GM21825 (cell line): ENCODE measurements at regions not wholly inside any gene's neighbourhood (a gene's known extent, or its start where the extent isn't known, plus 50 kb on each side); places are given as distances from the start of the nearest gene placed in this dataset.

Source experiments
- ATAC-seq: cut with Tn5 transposase; IDR thresholded peaks from one replicate; pipeline ENCODE4 v1.9.1; 2021; ENCODE audit warnings: mild to moderate bottlenecking, moderate library complexity; ENCODE audit not compliant: unreplicated experiment

- ATAC-seq, result no peak
These were observed 67.1 kb upstream of the TRIM2 start for GRCh38 chr4:153137159-153137558.

GRCh38 chr4:153137677-153138630 lies 66.3 kb upstream of the TRIM2 start:
- no peak for ATAC-seq

- no peak for ATAC-seq
These were observed 65.5 kb upstream of the TRIM2 start for GRCh38 chr4:153138736-153139135.

GRCh38 chr4:153140294-153140693 lies 63.9 kb upstream of the TRIM2 start:
- no peak for ATAC-seq

GRCh38 chr4:153141238-153141637 lies 63.0 kb upstream of the TRIM2 start:
- ATAC-seq, result no peak

- ATAC-seq, result no peak
These were observed 61.4 kb upstream of the TRIM2 start for GRCh38 chr4:153142700-153143438.

GRCh38 chr4:153143527-153144348 lies 60.5 kb upstream of the TRIM2 start:
- no peak for ATAC-seq

GRCh38 chr4:153146031-153146430 lies 58.2 kb upstream of the TRIM2 start:
- ATAC-seq, result no peak

GRCh38 chr4:153146961-153147360 lies 57.3 kb upstream of the TRIM2 start:
- ATAC-seq, result no peak

- no peak for ATAC-seq
These were observed 55.5 kb upstream of the TRIM2 start for GRCh38 chr4:153148791-153149190.

GRCh38 chr4:153151535-153152455 lies 52.4 kb upstream of the TRIM2 start:
- no peak for ATAC-seq

- peak; percentile 23 for ATAC-seq
These were observed 51.5 kb upstream of the TRIM2 start for GRCh38 chr4:153152501-153153338.

GRCh38 chr4:153153339-153153871 lies 50.8 kb upstream of the TRIM2 start:
- peak; percentile 71 for ATAC-seq

GRCh38 chr4:153154007-153154975 lies 50.0 kb upstream of the TRIM2 start:
- ATAC-seq, result no peak
